A549 (cell line): ENCODE measurements at regions not wholly inside any gene's neighbourhood (a gene's known extent, or its start where the extent isn't known, plus 50 kb on each side); places are given as distances from the start of the nearest gene placed in this dataset.

Experiments used
- ATAC-seq, 2 experiments: fragments of 200-7000 bp in 1 of 2; fragments of >200 bp in 1 of 2; cut with Nextera tagmentation in 1 of 2; cut with Tn5 transposase in 1 of 2; 3 replicates each; pipeline versions ENCODE4 v1.8.0 to v1.9.1; 2018 to 2020; ENCODE audit warnings: mild to moderate bottlenecking in 1 of 2, moderate library complexity in 1 of 2
- CTCF ChIA-PET: fragments of 300-600 bp; sonication (Branson Sonifier 250); formaldehyde crosslinking; extraction: SDS; loops from one replicate; lab custom pipeline; 2021; ENCODE audit warnings: antibody characterized with exemption, inconsistent platforms; lab: Yijun Ruan, JAX
- POLR2A ChIA-PET: fragments of 350-600 bp; formaldehyde crosslinking; extraction: SDS; loops from one replicate; lab custom pipeline; 2021; ENCODE audit warnings: antibody characterized with exemption, inconsistent platforms; lab: Yijun Ruan, JAX
- DNase-seq, 2 experiments: peaks; one replicate each; pipeline versions ENCODE4 v3.0.0 to v3.0.0-alpha.2; 2011 to 2016; ENCODE audit warnings: low read depth in 1 of 2, low spot score in 1 of 2
- FAIRE-seq: peaks from 2 replicates; lab custom pipeline; 2011; peaks lifted over from hg19 to GRCh38; lab: Jason Lieb, UNC
- H3K27ac ChIP-seq, 2 experiments: fragments of >200 bp; sonication (Bioruptor Twin); formaldehyde crosslinking; 3 replicates each; pipeline ENCODE4 v1.5.1; 2016 to 2017
- H3K4me1 ChIP-seq: fragments of >200 bp; sonication (Bioruptor Twin); formaldehyde crosslinking; 3 replicates; pipeline ENCODE4 v1.6.1; 2016
- H3K4me2 ChIP-seq: fragments of >200 bp; sonication (Bioruptor Twin); formaldehyde crosslinking; 3 replicates; pipeline ENCODE4 v1.6.1; 2016
- H3K4me3 ChIP-seq: fragments of >200 bp; sonication (Bioruptor Twin); formaldehyde crosslinking; 3 replicates; pipeline ENCODE4 v1.5.1; 2016
- H3K9me3 ChIP-seq: fragments of >200 bp; sonication (Bioruptor Twin); formaldehyde crosslinking; 3 replicates; pipeline ENCODE4 v1.6.1; 2016
- BHLHE40 ChIP-seq: IDR thresholded peaks from 2 replicates; pipeline ENCODE4 v1.6.1; 2012; ENCODE audit warnings: low read depth, low read length, inconsistent platforms
- CEBPB ChIP-seq, 2 experiments: fragments of >200 bp in 1 of 2; sonication (Bioruptor Twin) in 1 of 2; formaldehyde crosslinking in 1 of 2; IDR thresholded peaks; 2 replicates each; pipeline ENCODE4 v1.6.1; 2012 to 2016
- CHD2 ChIP-seq: fragments of 150-350 bp; IDR thresholded peaks from 2 replicates; pipeline ENCODE4 v1.6.1; 2014; ENCODE audit warnings: low read length; ENCODE audit not compliant: partially characterized antibody
- EHF ChIP-seq: fragments of 250-450 bp; sonication (Bioruptor Pico); IDR thresholded peaks from 2 replicates; pipeline ENCODE4 v1.5.0; 2020; ENCODE audit warnings: mild to moderate bottlenecking
- FOSL2 ChIP-seq, 2 experiments: fragments of 450-650 bp in 1 of 2; fragments of >200 bp in 1 of 2; sonication (Bioruptor Twin) in 1 of 2; formaldehyde crosslinking; IDR thresholded peaks; 2 replicates each; pipeline versions ENCODE4 v1.5.0 to v1.6.1; 2016 to 2020; ENCODE audit warnings: mild to moderate bottlenecking in 1 of 2, moderate library complexity in 1 of 2
- GATA3 ChIP-seq: IDR thresholded peaks from 2 replicates; pipeline ENCODE4 v1.6.1; 2012; ENCODE audit warnings: borderline replicate concordance
- HDAC2 ChIP-seq: fragments of 200-600 bp; sonication (generic); IDR thresholded peaks from 2 replicates; pipeline ENCODE4 v1.6.1; 2016
- HOXA7 ChIP-seq: fragments of 250-450 bp; sonication (Bioruptor Pico); IDR thresholded peaks from 2 replicates; pipeline ENCODE4 v1.5.0; 2020; ENCODE audit warnings: mild to moderate bottlenecking, moderate library complexity
- HOXB13 ChIP-seq: fragments of 250-450 bp; sonication (Bioruptor Pico); IDR thresholded peaks from 2 replicates; pipeline ENCODE4 v1.5.0; 2020; ENCODE audit warnings: low read depth, mild to moderate bottlenecking, moderate library complexity
- JUN ChIP-seq, 2 experiments: fragments of >200 bp; sonication (Bioruptor Twin); formaldehyde crosslinking; IDR thresholded peaks; 2 replicates in 1 of 2; 3 replicates in 1 of 2; pipeline ENCODE4 v1.6.1; 2016 to 2017
- JUNB ChIP-seq: fragments of >200 bp; sonication (Bioruptor Twin); formaldehyde crosslinking; IDR thresholded peaks from 2 replicates; pipeline ENCODE4 v1.6.1; 2016
- MYC ChIP-seq: IDR thresholded peaks from 2 replicates; pipeline ENCODE4 v1.6.1; 2012; ENCODE audit warnings: mild to moderate bottlenecking, inconsistent platforms, low read length, improper control_type of control experiment, borderline replicate concordance
- POLR2AphosphoS2 ChIP-seq: conservative IDR thresholded peaks from 2 replicates; pipeline ENCODE4 v1.6.1; 2012; ENCODE audit warnings: low read length, improper control_type of control experiment, inconsistent platforms
- RAD21 ChIP-seq, 2 experiments: fragments of >200 bp in 1 of 2; sonication (Bioruptor Twin) in 1 of 2; formaldehyde crosslinking in 1 of 2; IDR thresholded peaks in 1 of 2; conservative IDR thresholded peaks in 1 of 2; 2 replicates in 1 of 2; 3 replicates in 1 of 2; pipeline ENCODE4 v1.6.1; 2012 to 2018; ENCODE audit warnings: inconsistent platforms in 1 of 2
- ZSCAN20 ChIP-seq: fragments of 250-450 bp; sonication (Bioruptor Pico); IDR thresholded peaks from 2 replicates; pipeline ENCODE4 v1.8.0; 2022; ENCODE audit warnings: mild to moderate bottlenecking, moderate library complexity
- WGBS: methylation state at CpG from one replicate; pipeline ENCODE4 v1.1.6; 2017; ENCODE audit errors: missing lambda C conversion rate; 5-methylcytosine and 5-hydroxymethylcytosine counted together
- TF ChIP-seq, protein P1 (sequence below): fragments of 450-650 bp; IDR thresholded peaks from 2 replicates; pipeline ENCODE4 v1.6.1; 2014; ENCODE audit warnings: antibody characterized with exemption
- TF ChIP-seq, protein P2 (sequence below): fragments of >200 bp; sonication (Bioruptor Twin); formaldehyde crosslinking; IDR thresholded peaks from 3 replicates; pipeline ENCODE4 v1.5.1; 2016
- TF ChIP-seq, protein P3 (sequence below): fragments of 250-450 bp; sonication (Bioruptor Pico); IDR thresholded peaks from 2 replicates; pipeline ENCODE4 v1.5.0; 2021; ENCODE audit warnings: mild to moderate bottlenecking, moderate library complexity, borderline replicate concordance

DNA sequence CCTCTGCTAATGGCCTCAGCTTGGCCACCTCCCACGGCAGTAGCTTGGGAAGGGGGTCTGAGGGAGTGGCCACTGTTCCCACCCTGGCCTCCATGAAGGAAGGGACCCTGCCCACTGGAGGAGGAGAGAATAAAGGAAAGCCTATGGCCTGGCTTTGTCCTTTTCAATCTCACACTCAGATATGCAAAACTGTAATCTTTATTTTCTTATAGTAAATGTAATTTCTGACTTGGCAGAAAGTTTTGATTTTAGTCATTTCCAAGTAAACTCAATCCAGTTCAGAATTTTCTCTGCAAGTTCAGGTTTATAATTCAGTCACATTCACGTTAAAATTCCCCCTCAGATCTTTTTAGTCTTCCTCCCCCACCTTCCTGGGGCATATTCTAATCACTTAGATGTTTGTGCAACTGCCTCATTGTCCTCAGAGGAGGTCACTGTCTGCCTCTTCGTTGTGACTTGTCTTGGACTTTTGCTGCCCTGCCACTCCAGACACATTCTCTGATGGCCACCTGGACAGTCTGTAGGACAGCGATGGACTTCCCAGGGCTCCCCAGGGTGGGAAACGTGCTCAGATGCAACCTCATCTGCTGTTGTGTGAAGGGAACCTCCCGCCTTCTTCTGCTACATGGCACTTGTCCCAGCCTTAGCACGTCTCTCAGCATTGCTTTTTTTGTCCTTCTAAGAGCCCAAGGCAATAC lies 222.8 kb upstream of the TBL1XR1 start:
- CTCF ChIA-PET, result no interaction called here
- no peak for FAIRE-seq

DNA sequence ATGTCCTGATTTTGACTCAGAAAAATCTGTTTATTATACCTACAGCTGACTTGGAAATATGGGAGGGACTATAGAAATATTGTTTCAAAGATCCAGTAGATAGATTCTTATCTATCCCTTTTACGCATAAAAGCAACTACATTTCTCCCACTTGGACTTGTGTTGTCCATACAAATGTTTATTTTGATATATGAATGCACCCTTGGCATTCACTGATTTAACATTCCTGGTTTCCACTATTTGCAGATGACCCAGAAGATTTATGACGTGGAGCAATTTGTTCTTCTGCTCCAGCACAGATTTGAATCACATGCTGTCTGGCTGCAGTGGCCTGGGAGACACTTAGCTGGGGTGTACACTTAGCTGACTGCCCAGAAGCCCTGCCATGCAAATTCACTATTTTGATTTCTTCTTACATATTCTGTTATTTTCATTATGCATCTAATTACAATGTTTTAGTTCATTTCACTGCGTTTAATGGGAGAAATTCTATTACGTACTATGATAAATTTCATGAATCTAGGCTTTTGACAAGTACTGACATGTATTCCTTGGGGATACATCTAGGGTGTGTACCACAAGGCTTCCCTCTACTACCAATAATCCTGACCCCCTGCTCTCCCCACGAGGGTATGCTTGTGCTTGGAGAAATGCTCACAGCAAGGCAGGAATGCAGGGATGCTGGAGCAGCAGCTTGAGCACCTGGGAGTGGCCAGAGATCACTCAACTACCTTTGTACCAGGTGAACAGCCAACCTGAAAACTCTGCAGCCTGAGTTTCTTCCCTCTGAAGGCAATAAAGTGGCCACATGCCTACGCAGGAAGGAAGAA lies 223.6 kb upstream of the TBL1XR1 start:
- WGBS, result 63% methylated on average over 6 of the region's 6 CpGs
- ATAC-seq (peak in 1 of 2 experiments; percentile 78; a peak in 3 of 6 replicates), DNase-seq (peak in 1 of 2 experiments; percentile 50), FAIRE-seq (no peak)
- peak overlapping the region; percentile 31 to 35; a peak in 3 of 6 replicates for H3K27ac ChIP-seq
- H3K9me3 ChIP-seq, result no peaks in the 10 kb centered on the region
- peak overlapping the region; percentile 44 for H3K4me2 ChIP-seq
- H3K4me3 ChIP-seq, result no peak overlapping the region
- peaks cover 12% of the 10 kb centered on the region; the same call in 2 of the 3 replicates for H3K4me1 ChIP-seq
- TF ChIP-seq EHF (CRISPR knock-in tag) (no peak), GATA3 (peak; percentile 58), BHLHE40 (no peak)
- ChIA-PET CTCF (no interaction called here), POLR2A (no interaction called here)

More for the DNA sequence above, 222.8 kb upstream of the TBL1XR1 start:
- POLR2A ChIA-PET, result no interaction called here
- no peak overlapping the region for H3K4me3 ChIP-seq
- peak overlapping the region; percentile 40 to 41; a peak in 3 of 6 replicates for H3K27ac ChIP-seq
- no peaks in the 10 kb centered on the region for H3K9me3 ChIP-seq
- DNase-seq (peak in 1 of 2 experiments; percentile 43), ATAC-seq (peak in 1 of 2 experiments; percentile 70; a peak in 3 of 6 replicates)
- peaks cover 12% of the 10 kb centered on the region; the same call in 2 of the 3 replicates for H3K4me1 ChIP-seq
- H3K4me2 ChIP-seq, result peak overlapping the region; percentile 44
- 39% methylated on average over 7 of the region's 7 CpGs for WGBS
- no peak for TF ChIP-seq MYC
- no peak for TF ChIP-seq HOXB13 (CRISPR knock-in tag)
- TF ChIP-seq CEBPB (IDR thresholded peaks at IDR 0.05), result no peak
- TF ChIP-seq RAD21 (conservative IDR thresholded peaks at IDR 0.05 in 1 of 2, IDR thresholded peaks at IDR 0.05 in 1 of 2), result no peak
- TF ChIP-seq HOXA7 (CRISPR knock-in tag), result no peak
- TF ChIP-seq, protein P1, sequence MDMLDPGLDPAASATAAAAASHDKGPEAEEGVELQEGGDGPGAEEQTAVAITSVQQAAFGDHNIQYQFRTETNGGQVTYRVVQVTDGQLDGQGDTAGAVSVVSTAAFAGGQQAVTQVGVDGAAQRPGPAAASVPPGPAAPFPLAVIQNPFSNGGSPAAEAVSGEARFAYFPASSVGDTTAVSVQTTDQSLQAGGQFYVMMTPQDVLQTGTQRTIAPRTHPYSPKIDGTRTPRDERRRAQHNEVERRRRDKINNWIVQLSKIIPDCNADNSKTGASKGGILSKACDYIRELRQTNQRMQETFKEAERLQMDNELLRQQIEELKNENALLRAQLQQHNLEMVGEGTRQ, result no peak
- TF ChIP-seq, protein P2, sequence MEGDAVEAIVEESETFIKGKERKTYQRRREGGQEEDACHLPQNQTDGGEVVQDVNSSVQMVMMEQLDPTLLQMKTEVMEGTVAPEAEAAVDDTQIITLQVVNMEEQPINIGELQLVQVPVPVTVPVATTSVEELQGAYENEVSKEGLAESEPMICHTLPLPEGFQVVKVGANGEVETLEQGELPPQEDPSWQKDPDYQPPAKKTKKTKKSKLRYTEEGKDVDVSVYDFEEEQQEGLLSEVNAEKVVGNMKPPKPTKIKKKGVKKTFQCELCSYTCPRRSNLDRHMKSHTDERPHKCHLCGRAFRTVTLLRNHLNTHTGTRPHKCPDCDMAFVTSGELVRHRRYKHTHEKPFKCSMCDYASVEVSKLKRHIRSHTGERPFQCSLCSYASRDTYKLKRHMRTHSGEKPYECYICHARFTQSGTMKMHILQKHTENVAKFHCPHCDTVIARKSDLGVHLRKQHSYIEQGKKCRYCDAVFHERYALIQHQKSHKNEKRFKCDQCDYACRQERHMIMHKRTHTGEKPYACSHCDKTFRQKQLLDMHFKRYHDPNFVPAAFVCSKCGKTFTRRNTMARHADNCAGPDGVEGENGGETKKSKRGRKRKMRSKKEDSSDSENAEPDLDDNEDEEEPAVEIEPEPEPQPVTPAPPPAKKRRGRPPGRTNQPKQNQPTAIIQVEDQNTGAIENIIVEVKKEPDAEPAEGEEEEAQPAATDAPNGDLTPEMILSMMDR, result no peak
- no peak for TF ChIP-seq JUN (IDR thresholded peaks at IDR 0.05)
- no peak for TF ChIP-seq JUNB
- TF ChIP-seq HDAC2, result no peak
- no peak for TF ChIP-seq BHLHE40
- TF ChIP-seq POLR2AphosphoS2, result no peak
- no peak for TF ChIP-seq CHD2
- no peak for TF ChIP-seq EHF (CRISPR knock-in tag)
- TF ChIP-seq, protein P3, sequence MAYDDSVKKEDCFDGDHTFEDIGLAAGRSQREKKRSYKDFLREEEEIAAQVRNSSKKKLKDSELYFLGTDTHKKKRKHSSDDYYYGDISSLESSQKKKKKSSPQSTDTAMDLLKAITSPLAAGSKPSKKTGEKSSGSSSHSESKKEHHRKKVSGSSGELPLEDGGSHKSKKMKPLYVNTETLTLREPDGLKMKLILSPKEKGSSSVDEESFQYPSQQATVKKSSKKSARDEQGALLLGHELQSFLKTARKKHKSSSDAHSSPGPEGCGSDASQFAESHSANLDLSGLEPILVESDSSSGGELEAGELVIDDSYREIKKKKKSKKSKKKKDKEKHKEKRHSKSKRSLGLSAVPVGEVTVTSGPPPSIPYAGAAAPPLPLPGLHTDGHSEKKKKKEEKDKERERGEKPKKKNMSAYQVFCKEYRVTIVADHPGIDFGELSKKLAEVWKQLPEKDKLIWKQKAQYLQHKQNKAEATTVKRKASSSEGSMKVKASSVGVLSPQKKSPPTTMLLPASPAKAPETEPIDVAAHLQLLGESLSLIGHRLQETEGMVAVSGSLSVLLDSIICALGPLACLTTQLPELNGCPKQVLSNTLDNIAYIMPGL (CRISPR knock-in tag), result no peak
- TF ChIP-seq FOSL2 (IDR thresholded peaks at IDR 0.05), result no peak
- TF ChIP-seq FOSL2 (CRISPR knock-in tag; IDR thresholded peaks at IDR 0.05), result no peak
- no peak for TF ChIP-seq ZSCAN20 (CRISPR knock-in tag)
